ENCODE measurements at regions not wholly inside any gene's neighbourhood (a gene's known extent, or its start where the extent isn't known, plus 50 kb on each side); places are given as distances from the start of the nearest gene placed in this dataset.

DNA sequence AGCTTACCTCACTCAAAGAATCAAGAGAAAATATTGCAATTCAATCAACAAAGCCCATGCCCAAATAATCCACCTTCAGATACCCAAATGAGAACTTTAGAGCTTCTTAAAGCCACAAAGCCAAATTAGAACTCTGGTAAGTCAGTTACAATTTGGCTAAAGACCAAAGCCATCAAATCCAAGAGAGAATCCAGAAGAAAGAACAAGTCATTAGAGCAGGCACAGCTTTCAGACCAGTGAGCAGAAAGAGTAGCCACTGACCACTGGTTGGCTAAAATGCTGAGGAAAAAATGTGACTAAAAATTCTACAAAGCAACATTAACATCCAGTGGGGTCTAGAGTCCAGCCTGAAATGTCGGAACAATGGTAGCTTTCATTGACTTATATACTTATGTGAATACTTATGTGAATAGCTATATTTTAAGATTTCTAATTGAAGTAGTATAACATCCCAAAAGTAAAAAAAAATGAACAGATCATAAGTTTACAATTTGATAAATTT lies 735.2 kb upstream of the TBX3 start:
- DNase-seq: no peak

DNA sequence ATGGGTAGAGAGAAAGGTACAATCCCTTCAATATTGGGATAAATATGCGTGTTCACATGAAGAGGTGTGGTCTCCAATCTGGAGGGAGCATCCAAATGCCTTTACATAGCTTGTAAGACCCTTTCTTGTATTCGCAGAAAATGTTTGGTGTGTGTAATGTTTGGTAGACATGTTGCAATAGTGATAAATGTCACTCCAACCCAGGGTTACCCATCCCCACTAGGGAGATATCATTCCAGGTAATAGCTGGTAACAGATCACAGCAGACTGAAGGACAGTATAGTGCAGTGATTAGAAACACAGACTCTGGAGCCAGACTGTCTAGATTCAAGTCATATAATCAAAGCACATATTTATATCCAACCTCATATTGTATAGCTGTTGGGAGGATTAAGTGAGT lies 733.6 kb upstream of the TBX3 start:
- DNase-seq: no peak

DNA sequence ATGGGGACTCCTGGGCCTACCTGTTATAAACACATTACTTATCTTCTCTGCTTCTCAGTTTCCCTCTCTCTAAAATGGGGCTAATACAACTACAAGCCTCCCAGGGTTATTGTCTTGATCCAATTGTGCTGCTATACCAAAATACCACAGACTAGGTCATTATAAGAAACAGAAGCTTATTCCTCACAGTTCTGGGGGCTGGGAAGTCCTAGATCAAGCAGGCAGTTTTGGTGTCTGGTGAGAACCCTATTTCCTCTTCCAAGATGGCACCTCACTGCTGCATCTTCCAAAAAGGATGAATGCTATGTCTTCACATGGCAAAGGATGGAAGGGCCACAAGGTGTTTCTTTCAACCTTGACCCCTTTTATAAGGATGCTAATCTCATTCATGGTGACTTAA lies 732.9 kb upstream of the TBX3 start:
- DNase-seq: no peak

DNA sequence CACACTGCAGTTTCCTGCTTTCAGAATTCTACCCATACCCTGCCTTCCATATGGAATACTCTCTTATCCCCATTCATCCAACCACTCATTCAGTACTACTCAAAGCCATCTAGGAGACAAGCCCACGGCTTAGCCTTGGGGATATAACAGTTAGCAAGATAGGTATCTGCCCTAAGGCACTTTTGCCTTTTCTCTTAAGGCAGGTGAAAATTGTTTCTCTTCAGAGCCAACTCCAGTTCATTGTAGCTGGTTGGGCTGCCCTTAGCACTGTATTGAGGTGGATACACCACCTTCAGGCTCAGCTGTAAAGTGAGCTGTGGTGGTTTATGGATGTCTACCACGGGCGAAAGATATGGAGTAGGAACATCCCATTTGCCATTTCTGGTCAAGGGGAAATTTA lies 729.7 kb upstream of the TBX3 start:
- no peak for DNase-seq

DNA sequence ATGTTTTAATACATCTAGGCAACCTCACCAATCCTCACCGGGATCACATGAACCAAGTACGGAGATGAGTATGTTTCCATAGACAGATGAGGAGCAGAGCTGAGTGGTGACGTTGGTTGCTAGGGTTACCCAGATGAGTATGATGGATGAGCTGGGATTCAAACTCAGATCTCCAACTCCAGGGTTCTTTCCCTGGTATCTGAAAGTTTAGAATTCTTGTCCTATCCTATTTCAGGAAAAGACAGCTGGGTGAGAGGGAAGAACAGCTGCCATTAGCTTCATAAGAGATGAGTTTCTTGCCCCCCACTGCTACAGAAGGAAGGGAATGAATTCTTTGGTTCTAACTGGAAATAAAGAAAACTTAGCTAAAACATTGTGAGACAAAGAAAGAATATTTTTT lies 728.9 kb upstream of the TBX3 start:
- no peak for DNase-seq

DNA sequence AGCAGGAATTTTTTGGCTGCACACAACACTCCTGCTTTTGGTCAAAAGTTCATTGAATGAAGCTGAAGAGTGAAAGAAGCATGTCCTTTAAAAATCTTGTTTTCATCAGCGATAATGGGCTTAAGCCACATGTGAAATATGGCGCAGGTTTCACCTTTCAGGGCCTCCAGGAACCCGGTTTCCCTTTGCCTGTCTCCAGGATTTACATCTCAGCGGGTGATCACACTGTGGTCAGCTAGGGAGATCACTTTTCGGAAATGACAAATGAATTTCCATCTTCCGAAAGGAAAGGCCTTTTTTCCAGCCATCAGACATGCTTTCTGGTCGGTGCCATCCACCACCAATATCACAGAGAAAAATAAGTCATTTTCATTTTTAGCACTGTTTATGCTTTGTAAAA lies 727.1 kb upstream of the TBX3 start:
- no peak for DNase-seq

DNA sequence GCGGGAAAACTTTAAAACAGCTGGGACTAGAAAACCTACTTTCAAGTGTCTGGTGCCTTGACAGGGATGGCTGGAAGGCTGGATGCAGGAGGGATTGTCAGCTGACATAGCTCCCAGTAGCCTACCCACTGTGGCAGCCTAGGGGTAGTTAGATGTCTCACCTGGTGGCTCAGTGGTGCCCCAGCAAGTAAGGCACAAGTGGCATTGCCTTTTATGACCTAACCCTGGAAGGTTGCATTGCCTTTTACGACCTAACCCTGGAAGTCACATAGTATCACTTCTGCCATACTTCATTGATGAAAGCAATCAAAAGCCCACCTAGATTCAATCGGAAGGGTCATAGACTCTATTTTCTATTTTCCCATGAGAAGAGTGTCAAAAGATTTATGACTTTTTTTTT lies 724.7 kb upstream of the TBX3 start:
- DNase-seq: no peak

DNA sequence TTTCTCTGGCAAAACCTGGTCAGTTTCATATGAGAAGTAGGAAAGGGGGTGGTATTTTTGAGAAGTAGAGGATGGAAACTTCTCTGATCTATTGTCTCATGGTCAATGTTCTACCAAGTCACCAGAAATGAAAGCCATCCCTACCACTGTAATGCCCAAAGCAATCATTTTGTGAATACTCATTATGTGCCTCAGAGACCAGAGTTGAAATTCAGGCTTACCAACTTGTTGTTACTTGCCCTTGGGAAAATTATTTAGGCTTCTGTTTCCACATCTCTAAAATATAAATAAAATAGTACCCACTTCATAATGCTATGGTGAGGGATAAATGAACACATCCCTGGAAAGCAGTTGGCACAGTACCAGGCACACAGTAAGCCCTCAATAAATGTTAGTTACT lies 723.7 kb upstream of the TBX3 start:
- DNase-seq: no peak

DNA sequence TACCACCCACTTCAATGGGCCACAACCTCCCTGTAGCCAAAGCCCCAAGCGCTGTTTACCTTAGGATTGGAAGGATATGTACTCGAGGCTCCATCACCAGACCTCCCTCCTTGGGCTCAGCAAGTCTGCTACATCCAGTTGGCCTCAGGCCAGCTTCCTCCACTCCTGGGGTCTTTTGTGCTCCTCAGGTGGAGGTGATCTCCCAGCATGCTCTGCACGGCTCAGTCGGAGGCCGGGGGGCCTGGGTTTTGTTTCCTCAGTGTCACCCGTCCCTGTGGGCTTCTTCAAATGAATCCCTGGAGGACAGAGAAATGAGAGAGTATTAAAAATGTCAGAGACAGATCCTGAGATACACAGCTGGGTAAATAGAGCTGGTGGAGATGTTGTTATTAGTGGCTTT lies 723.1 kb upstream of the TBX3 start:
- no peak for DNase-seq

DNA sequence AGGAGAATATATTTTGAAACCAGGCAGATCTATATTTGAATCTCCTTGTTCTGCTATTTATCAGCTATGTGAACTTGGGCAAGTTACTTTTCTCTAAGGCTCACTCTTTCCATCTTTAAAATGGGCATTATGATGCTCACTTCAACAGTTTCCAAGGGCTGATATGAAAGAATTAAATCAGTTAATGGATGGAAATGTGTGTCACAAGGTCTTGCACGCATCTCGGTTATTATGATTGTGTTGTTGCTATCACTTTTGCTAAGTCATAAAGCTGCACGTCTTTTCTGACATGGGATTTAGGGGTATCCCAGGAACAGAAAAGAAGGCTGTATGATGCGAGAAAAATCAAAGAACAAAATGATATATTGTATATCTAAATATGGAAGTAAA lies 721.5 kb upstream of the TBX3 start:
- no peak for DNase-seq

DNA sequence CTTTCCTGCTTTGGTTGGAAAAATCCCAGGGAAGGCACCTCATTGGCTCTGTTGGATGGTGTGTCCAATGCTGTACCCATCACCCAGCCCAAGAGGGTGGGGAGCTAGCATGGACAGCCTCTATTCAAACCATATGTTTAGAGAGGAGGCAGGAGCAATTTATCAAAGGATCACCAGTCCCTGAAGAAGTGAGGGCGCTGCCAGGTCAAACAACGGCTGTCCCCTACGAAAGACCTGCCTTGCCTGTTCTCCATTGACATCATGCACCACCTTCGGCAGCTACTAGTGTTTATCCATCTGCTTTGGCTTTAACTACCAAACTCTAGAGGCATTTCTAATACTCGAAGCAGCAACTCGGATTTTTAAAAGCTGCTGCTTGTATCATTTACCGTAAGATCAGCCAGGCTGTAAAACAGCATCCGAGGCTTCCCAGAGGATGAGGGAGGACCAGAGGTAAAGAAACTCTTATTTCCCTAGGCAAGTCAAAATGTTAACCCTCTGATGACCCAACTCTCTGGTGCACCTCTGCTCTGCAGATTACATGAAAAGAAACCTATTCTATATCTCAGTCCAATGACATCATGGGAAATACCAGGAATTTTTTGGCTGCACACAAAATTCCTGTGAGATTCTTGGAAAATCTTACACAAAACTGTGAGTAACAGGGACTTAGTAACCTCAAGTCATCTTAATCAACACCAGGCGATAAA lies 720.9 kb upstream of the TBX3 start:
- no peak for DNase-seq

DNA sequence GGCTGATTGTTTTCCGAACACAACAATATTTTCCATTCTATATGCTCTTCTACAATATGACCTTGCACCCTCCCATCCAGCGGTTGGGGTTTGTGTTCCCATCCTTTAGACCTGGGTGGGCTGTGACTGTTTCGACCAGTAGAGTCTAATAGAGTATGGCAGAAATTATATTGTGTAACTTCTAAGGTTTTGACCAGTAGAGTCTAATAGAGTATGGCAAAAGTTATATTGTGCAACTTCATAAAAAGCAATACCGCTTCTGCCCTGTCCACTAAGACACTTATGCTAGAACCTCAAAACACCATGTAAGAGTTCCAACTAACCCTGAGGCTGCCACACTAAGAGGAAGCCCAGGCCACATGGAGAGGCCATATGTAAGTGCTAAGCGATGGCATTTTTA lies 719.7 kb upstream of the TBX3 start:
- no peak for DNase-seq

DNA sequence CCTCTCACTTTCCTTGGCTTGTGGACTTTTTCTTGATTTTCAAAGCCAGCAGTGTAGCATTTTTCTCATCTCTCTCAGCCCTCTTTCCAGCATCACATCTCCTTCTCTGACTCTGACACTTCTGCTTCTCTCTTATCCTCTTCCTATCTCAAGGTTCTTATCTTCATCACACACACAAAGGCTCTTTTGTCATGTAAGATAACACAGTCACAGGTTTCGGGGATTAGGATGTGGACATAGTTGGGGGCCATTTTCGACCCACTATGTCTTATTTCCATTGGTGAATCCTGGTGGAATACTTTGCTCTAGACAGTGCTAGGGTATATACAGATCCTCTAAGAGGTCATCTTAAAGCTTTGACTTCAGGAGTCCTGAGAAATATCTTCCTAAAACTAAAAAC lies 719.3 kb upstream of the TBX3 start:
- DNase-seq: no peak

DNA sequence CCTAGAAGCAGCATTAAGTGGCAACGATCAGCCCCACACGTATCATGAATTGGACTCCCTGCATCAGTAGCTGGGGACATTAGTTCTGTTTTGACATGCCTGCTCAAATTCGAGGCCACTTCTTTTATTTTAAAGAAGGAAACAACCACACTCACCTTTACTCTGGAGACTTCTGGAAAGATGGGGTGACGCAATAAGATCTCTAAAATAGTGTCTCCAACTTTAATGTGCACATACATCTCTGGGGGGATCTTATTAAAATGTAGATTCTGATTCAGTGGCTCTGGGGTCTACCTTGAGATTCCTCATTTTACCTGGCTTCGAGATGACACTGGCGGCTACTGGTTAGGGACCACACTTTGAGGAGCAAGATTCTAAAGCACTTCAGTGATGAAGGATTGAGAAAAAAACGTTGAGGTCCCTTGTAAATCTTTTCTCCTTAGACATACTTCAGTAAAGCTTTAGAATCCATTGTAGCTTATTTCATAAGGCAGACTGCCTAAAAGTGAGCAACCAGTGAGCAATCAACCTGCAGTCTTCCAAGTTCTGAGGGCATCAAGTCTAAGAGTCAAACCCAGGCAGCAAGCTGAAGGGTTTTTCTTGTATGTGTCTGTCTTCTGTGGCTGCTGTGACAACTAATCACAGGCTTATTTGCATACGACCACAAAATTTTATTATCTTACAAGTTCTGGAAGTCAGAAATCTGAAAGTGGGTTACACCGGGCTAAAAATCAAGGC lies 718.6 kb upstream of the TBX3 start:
- DNase-seq: no peak

DNA sequence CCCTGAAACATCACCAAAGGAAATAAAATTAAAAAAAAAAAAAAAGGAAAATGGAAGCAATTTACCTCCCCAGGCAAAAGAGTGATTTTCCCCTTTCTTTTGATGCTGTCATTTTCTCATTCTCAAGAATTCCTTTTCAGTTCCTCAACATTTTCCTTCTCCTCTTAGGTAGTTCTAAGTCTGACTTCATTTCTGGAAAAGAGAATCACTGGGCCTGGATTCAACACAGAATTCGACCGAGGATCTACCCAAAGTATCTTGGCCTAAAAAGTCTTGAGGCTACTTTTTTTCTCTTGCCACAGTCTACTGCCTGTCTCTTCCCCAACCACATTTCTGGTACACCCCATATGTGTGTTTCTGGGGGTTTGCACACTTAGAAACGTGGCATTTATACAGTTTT lies 717.8 kb upstream of the TBX3 start:
- DNase-seq: no peak

DNA sequence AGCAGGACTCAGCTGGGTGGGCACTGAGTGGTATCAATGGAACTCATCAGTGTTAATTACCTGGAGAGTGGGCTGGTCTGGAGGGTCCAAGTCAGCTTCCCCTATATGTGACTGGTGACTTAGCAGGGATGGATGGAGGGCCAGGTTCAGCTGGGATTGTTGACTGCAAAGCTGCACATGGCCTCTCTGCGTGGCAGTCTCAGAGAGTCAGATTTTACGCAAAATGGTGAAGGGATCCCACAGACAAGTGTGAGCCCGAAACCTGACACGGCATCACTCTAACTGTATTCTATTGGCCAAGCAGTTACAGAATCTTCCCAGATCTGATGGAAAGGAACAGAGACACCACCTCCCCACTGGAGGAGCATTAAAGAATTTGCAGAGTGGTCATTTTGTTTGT lies 716.0 kb upstream of the TBX3 start:
- no peak for DNase-seq

DNA sequence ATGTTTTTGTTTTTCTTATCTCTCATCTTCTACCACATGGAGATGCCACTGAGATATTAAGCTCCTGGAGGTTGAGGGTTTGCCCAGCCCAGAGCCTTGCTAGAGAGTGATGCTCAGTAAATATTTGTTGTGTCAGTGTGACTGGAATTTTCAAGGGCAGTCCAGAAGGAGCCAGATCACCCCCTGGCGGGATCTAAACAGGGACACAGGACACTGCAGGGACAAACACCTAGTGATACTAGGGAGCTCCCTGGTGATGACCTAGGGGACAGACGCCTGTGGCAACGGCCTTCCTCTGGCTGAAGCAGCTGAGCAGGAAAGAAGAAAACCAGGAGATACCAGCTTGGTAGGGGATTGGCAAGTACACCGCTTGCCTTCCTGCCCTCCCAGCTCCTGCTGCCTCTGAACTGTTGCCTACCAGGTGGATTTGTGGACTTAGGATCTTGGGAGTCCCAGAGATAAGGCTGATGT lies 714.4 kb upstream of the TBX3 start:
- no peak for DNase-seq

DNA sequence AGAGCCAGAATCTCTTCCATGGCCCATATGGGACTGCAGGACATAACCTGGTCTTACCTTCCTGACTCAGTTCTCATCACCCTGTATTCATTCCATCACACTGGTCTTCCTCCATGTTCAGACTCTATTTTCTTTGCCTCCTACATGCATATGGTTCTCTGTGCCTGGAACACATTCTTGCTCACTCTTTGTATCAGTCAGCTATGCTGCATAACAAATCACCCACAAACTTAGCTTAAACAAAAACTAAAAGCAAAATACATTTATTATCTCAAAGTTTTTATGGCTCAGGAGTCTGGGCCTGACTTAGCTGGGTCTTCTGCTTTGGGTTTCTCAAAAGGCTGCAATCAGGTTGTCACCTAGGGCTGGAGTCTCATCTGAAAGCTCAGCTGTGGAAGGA lies 712.6 kb upstream of the TBX3 start:
- no peak for DNase-seq

DNA sequence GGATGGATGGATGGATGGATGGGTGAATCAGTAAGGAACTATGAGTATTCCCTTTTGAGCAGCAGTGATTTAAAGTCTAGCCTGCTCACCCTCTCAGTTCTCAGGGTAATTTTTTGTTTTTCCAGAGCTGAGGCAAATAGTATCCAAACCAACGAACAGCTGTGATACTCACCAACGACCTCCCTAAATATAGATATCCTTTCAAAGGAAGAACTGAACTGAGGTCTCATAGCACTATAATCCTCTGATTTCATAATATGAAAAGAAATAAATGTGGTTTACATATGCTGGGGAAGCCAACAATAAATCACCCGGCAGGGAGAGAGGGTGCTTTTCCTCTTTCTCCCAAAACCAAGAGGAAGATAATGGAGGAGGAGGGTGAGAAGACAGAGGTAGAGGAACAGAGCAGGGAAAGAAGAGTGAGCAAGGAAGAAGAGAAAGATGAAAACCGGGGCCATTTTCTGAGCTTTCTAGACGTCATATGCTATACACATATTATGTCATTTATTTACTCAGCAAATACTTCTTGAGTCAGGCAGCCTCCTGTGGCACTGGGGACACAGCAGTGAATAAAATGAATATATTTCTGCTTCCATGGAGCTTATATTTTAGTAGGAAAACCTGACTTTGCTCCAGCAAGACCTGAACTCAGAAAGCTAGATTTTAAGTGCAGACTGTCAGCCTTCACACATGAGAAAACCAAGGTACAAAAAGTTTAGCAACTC lies 710.7 kb upstream of the TBX3 start:
- DNase-seq: no peak

DNA sequence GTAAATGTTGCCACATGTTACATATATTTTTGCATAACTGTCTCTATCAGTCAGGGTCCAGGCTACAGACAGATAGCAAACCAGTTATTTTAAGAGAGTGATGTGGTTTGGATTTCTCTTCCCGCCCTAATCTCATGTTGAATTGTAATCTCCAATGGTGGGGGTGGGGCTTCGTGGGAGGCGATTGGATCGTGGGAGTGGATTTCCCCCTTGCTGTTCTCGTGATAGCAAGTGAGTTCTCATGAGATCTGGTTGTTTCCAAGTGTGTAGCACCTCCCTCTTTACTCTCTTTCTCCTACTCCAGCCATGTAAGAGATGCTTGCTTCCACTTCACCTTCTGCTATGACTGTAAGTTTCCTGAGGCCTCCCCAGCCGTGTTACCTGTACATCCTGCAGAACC lies 704.2 kb upstream of the TBX3 start:
- DNase-seq: no peak

DNA sequence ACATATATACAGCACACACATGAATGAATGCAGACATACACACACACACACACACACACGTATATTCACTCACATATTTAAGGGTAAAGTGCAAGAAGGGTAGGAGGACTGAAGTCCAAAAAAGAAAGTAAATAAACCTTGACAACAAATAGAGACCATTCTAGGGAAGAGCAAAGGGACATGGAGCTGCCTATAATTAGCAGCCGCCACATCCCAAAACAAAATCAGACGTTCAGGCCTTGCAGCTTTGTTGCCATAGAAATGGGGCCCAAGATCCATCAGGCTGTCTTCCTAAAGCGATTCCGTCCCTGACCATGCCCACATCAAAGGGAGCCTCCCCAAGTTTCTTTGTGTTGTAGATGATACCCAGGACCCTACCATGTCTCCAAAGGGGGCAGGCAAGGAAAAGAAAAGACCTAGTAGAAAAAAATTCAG lies 703.5 kb upstream of the TBX3 start:
- DNase-seq: no peak

DNA sequence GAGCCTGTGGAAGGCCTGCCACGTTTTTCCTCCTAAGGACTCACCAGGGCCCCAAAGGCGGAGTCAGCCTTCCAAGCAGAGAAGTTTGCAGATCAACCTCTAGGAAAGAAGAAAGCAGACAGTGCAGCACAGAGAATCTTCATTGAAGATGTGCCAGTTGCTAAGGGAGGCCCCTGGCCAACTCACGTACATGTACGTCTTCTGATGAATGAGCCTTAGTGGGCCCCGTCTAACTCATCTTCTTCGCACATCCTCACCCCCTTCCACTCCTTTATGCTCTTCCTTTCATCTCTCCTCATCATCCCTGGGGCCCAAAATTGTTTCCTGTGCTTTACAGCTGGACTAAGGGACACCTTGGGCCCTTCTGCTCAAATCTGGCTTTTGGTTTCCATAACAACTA lies 703.0 kb upstream of the TBX3 start:
- DNase-seq: no peak

DNA sequence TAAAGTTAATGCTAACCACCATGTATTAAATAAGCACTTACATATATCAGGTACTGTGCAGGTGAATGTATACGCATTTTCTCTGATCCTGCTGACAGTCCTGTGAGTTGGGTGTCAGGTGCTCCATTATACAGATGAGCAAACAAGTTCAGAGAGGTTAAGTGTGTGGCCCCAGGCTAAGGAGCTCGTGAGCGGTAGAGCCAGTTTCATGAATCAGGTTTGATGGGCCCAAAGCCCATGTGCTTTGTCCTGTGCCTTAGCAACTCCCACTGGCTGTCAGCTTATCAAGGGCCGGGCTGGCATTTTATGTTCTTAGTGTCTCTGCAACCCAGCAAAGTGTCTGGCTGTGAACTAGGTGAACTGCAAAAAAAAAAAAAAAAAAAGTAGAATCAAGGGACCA lies 701.2 kb upstream of the TBX3 start:
- DNase-seq: no peak

DNA sequence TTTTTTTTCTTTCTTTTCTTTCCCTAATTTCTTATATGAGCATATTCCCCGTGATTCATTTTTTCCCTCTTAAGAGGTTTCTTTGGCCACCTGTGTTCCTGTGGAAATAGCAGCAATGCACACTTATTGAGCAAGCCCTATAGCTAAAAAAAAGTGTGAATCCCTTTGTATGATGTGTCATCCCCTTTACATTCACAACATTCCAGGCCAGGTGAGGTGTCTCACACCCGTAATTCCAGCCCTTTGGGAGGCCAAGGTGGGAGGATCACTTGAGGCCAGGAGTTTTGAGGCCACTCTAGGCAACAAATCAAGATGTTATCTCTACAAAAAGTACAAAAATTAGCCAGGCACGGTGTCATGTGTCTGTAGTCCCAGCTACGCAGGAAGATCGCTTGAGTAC lies 700.4 kb upstream of the TBX3 start:
- no peak for DNase-seq
